Osteocyte (in vitro differentiated cells): ENCODE measurements at regions not wholly inside any gene's neighbourhood (a gene's known extent, or its start where the extent isn't known, plus 50 kb on each side); places are given as distances from the start of the nearest gene placed in this dataset.

Source experiments
- DNase-seq: peaks from one replicate; pipeline ENCODE4 v3.0.0; 2021; ENCODE audit warnings: mixed read lengths; ENCODE audit not compliant: unreplicated experiment; ENCODE audit errors: extremely low spot score
- H3K27ac Mint-ChIP-seq: one replicate; pipeline ENCODE4 v1.8.0; 2021; ENCODE audit warnings: mild to moderate bottlenecking, mixed read lengths; ENCODE audit not compliant: unreplicated experiment
- H3K27me3 Mint-ChIP-seq: one replicate; pipeline ENCODE4 v1.8.0; 2021; ENCODE audit warnings: mixed read lengths; ENCODE audit not compliant: unreplicated experiment
- H3K36me3 Mint-ChIP-seq: one replicate; pipeline ENCODE4 v1.8.0; 2021; ENCODE audit warnings: mixed read lengths; ENCODE audit not compliant: unreplicated experiment
- H3K4me1 Mint-ChIP-seq: one replicate; pipeline ENCODE4 v1.8.0; 2021; ENCODE audit warnings: mixed read lengths; ENCODE audit not compliant: unreplicated experiment
- H3K4me3 Mint-ChIP-seq: one replicate; pipeline ENCODE4 v1.8.0; 2021; ENCODE audit warnings: mild to moderate bottlenecking, moderate library complexity, mixed read lengths; ENCODE audit not compliant: unreplicated experiment
- H3K9me3 Mint-ChIP-seq: one replicate; pipeline ENCODE4 v1.8.0; 2021; ENCODE audit warnings: mixed read lengths; ENCODE audit not compliant: unreplicated experiment
- CTCF ChIP-seq: fragments of 200-600 bp; sonication (generic); IDR thresholded peaks from 2 replicates; pipeline ENCODE4 v1.5.0; 2021; ENCODE audit warnings: antibody characterized with exemption, mild to moderate bottlenecking, moderate library complexity

- no peak for TF ChIP-seq CTCF
- Mint-ChIP-seq H3K9me3 (peaks cover 8% of the 10 kb centered on the region), H3K4me1 (peaks cover 3% of the 10 kb centered on the region), H3K4me3 (no peak overlapping the region), H3K27ac (no peak overlapping the region), H3K36me3 (peaks cover 3% of the 10 kb centered on the region), H3K27me3 (no peaks in the 10 kb centered on the region)
- no peak for DNase-seq
These were observed 135.1 kb downstream of the ETNK1 start for GRCh38 chr12:22759769-22760674.

- Mint-ChIP-seq H3K4me1 (peaks cover 1% of the 10 kb centered on the region), H3K9me3 (no peaks in the 10 kb centered on the region), H3K36me3 (no peaks in the 10 kb centered on the region), H3K4me3 (no peak overlapping the region), H3K27ac (no peak overlapping the region), H3K27me3 (no peaks in the 10 kb centered on the region)
- DNase-seq = no peak
- TF ChIP-seq CTCF = no peak
These were observed 140.6 kb downstream of the ETNK1 start for GRCh38 chr12:22765421-22766130.

- H3K27ac Mint-ChIP-seq = no peak overlapping the region
- no peaks in the 10 kb centered on the region for H3K27me3 Mint-ChIP-seq
- H3K36me3 Mint-ChIP-seq = no peaks in the 10 kb centered on the region
- DNase-seq = no peak
- no peak overlapping the region for H3K4me3 Mint-ChIP-seq
- peaks cover 1% of the 10 kb centered on the region for H3K4me1 Mint-ChIP-seq
- TF ChIP-seq CTCF = no peak
- H3K9me3 Mint-ChIP-seq = no peaks in the 10 kb centered on the region
These were observed 142.0 kb downstream of the ETNK1 start for GRCh38 chr12:22766911-22767420.

GRCh38 chr12:22781339-22781738 lies 156.4 kb downstream of the ETNK1 start:
- no peaks in the 10 kb centered on the region for H3K27me3 Mint-ChIP-seq
- H3K4me3 Mint-ChIP-seq = no peak overlapping the region
- no peak for TF ChIP-seq CTCF
- no peak for DNase-seq
- peaks cover 10% of the 10 kb centered on the region for H3K4me1 Mint-ChIP-seq
- H3K9me3 Mint-ChIP-seq = peaks cover 6% of the 10 kb centered on the region
- no peaks in the 10 kb centered on the region for H3K36me3 Mint-ChIP-seq
- H3K27ac Mint-ChIP-seq = no peak overlapping the region

- Mint-ChIP-seq H3K36me3 (peaks cover 5% of the 10 kb centered on the region), H3K9me3 (peaks cover 14% of the 10 kb centered on the region), H3K27ac (no peak overlapping the region), H3K27me3 (no peaks in the 10 kb centered on the region), H3K4me1 (peaks cover 11% of the 10 kb centered on the region), H3K4me3 (no peak overlapping the region)
- no peak for DNase-seq
- TF ChIP-seq CTCF = no peak
These were observed 162.6 kb downstream of the ETNK1 start for GRCh38 chr12:22787557-22787956.
